NT2/D1 (cell line): ENCODE measurements at regions not wholly inside any gene's neighbourhood (a gene's known extent, or its start where the extent isn't known, plus 50 kb on each side); places are given as distances from the start of the nearest gene placed in this dataset.

Experiments
- DNase-seq: peaks from one replicate; pipeline ENCODE4 v3.0.0-alpha.2; 2011; ENCODE audit warnings: low read depth, low spot score
- H3K27me3 ChIP-seq: 2 replicates; pipeline ENCODE4 v1.6.0; 2011; ENCODE audit warnings: mild to moderate bottlenecking; ENCODE audit not compliant: insufficient read length, insufficient read depth
- H3K36me3 ChIP-seq: 2 replicates; pipeline ENCODE4 v1.6.1; 2011; ENCODE audit warnings: mild to moderate bottlenecking, low read length, mixed read lengths; ENCODE audit not compliant: insufficient read depth, insufficient read length
- H3K4me1 ChIP-seq: 2 replicates; pipeline ENCODE4 v1.5.1; 2011; ENCODE audit not compliant: insufficient read depth, insufficient read length
- H3K4me3 ChIP-seq: 2 replicates; pipeline ENCODE4 v1.5.1; 2011; ENCODE audit warnings: low read depth; ENCODE audit not compliant: insufficient read length
- H3K9ac ChIP-seq: 2 replicates; pipeline ENCODE4 v1.6.0; 2011; ENCODE audit warnings: low read depth; ENCODE audit not compliant: insufficient read length
- H3K9me3 ChIP-seq: 2 replicates; pipeline ENCODE4 v1.5.1; 2011; ENCODE audit warnings: mild to moderate bottlenecking, low read length; ENCODE audit not compliant: insufficient read depth
- SUZ12 ChIP-seq: IDR thresholded peaks from 2 replicates; pipeline ENCODE4 v1.6.1; 2011; ENCODE audit not compliant: insufficient read length, insufficient read depth; ENCODE audit errors: extremely low read depth
- YY1 ChIP-seq: IDR thresholded peaks from 2 replicates; pipeline ENCODE4 v1.6.1; 2011; ENCODE audit not compliant: insufficient read length, insufficient read depth
- ZNF274 ChIP-seq: IDR thresholded peaks from 2 replicates; pipeline ENCODE4 v1.6.1; 2011; ENCODE audit warnings: mild to moderate bottlenecking, low read depth, low read length

DNA sequence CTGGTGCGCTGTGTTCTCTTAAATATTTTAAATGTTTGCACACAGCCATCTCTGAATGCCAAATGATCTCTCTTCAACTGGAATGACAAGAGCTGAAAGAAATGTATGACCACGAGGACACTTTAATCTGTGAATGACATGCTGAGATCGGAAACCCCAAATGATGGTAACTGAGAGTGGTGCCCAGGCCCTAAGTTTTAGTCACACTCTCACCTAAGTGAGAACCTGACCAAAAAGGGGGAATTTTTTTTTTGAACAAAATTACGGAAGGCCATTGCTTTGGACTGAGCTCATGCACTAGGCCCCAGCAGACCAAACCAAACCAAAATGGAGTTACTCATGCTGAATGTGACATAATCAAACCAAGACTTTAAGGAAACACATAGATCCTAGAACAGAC is 167.1 kb upstream of the TUT7 start:
- Histone ChIP-seq H3K4me1 (no peaks in the 10 kb centered on the region), H3K9me3 (no peaks in the 10 kb centered on the region), H3K27me3 (no peaks in the 10 kb centered on the region), H3K36me3 (no peaks in the 10 kb centered on the region), H3K9ac (no peak overlapping the region), H3K4me3 (no peak overlapping the region)
- TF ChIP-seq SUZ12 = no peak
- no peak for TF ChIP-seq ZNF274
- no peak for TF ChIP-seq YY1
- no peak for DNase-seq

DNA sequence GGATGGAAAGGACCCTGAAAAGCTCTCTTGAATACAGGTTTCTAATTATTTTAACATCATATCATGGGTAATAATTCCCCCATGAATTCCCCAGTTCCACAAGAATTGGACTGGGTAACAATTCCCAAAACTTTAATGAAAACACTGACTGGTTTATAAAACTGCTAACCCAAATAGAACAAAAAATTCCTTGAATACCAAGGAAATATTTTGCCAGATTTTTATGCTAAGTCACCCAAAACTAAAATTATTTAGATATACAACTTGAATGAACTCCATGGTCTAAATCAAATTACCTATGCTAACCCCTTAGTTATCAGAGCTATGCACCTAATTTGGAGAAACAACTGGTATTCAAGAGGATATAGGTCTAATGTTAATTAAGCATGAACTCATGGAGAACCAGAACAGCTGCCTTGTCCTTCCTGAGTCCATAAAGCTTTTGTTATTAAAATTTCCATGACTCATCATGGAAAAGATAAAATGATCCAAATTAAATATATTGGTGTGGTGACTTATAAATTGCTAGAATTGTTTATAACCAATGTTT is 164.9 kb upstream of the TUT7 start:
- Histone ChIP-seq H3K36me3 (no peaks in the 10 kb centered on the region), H3K4me3 (no peak overlapping the region), H3K27me3 (no peaks in the 10 kb centered on the region), H3K4me1 (no peaks in the 10 kb centered on the region), H3K9ac (no peak overlapping the region), H3K9me3 (no peaks in the 10 kb centered on the region)
- DNase-seq = no peak
- TF ChIP-seq ZNF274 (no peak), SUZ12 (no peak), YY1 (no peak)

DNA sequence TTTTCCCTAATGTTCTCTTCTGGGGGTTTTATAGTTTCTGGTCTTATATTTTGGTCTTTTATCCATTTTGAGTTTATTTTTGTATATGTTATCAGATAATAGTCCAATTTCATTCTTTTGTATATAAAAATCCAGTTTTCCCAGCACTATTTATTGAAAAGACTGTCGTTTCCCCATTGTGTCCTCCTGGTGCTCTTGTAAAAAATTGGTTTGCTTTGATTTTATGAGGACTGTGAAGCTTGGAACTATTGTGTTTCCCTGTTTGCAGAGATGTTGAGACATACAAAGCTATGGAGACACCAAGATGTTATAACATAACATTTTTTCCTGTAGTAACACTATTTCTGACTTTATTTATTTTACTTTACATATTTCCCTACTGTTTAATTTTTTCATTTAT is 163.3 kb upstream of the TUT7 start:
- no peaks in the 10 kb centered on the region for H3K27me3 ChIP-seq
- no peaks in the 10 kb centered on the region for H3K4me1 ChIP-seq
- H3K4me3 ChIP-seq = no peak overlapping the region
- H3K36me3 ChIP-seq = no peaks in the 10 kb centered on the region
- H3K9ac ChIP-seq = no peak overlapping the region
- no peaks in the 10 kb centered on the region for H3K9me3 ChIP-seq
- DNase-seq = no peak
- TF ChIP-seq ZNF274 (no peak), YY1 (no peak), SUZ12 (no peak)

DNA sequence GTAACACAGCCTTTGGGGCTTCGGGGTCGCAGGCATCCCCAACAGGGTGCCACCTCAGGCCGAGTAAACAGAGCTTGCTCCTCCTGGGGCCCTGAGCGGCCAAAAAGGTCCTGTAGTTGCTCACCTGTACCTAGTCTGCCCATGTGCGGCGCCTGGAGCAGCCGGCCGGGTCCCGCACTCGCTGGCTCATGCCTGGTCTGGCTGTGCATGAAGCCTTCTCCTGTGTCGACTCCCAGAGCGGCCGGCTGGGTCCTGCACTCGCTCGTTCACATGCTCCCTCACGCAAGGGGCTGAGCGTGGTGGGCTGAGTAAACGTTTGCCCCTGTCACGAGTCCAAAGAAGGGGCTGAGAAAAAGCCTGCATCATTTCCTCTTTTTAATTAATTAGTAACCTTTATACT is 162.4 kb upstream of the TUT7 start:
- no peak for TF ChIP-seq ZNF274
- TF ChIP-seq SUZ12 = no peak
- no peak for TF ChIP-seq YY1
- H3K27me3 ChIP-seq = no peaks in the 10 kb centered on the region
- no peaks in the 10 kb centered on the region for H3K36me3 ChIP-seq
- no peaks in the 10 kb centered on the region for H3K9me3 ChIP-seq
- H3K4me3 ChIP-seq = no peak overlapping the region
- H3K9ac ChIP-seq = no peak overlapping the region
- DNase-seq = no peak
- no peaks in the 10 kb centered on the region for H3K4me1 ChIP-seq

DNA sequence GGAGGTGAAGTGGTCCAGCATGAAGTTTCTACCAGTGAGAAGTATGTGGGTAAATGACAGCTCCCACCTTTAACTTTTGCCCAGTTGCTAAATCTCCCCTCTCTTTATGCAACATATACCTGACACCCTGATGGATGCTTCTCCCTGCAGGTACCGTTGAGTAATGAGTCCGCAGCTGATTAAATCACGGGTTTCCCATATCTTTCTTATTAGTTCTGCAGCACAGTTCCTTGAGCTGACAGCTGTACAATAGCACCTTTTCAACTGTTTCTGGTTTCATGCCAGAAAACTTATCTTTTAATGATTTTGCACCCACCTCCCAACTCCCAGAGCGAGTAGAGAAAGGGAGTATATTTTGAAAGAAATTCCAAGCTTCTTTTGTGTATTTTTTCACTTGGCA is 161.0 kb upstream of the TUT7 start:
- no peak for TF ChIP-seq ZNF274
- no peak for TF ChIP-seq SUZ12
- TF ChIP-seq YY1 = no peak
- H3K9ac ChIP-seq = no peak overlapping the region
- H3K4me1 ChIP-seq = no peaks in the 10 kb centered on the region
- H3K4me3 ChIP-seq = no peak overlapping the region
- DNase-seq = no peak
- H3K27me3 ChIP-seq = no peaks in the 10 kb centered on the region
- H3K36me3 ChIP-seq = no peaks in the 10 kb centered on the region
- no peaks in the 10 kb centered on the region for H3K9me3 ChIP-seq

DNA sequence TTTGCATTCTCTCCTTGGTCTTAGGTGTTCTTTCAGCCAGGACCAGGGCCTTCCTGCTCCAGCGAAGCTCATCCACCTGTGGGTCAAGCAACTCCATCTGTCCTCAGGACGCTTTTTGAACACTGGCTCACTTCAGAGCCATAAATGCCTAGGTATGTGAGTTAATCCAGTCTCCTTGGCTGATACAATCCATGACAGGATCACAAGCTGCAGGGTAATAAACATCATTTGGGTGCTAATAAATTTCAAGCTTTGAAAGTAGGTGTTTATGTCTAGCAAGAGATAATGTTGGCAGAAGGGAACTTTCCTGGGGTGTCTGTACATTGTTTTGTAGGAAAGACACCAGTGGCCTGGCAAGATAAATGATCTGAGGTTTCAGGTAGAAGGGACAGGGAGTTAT is 159.2 kb upstream of the TUT7 start:
- TF ChIP-seq YY1 (no peak), SUZ12 (no peak), ZNF274 (no peak)
- no peaks in the 10 kb centered on the region for H3K27me3 ChIP-seq
- no peaks in the 10 kb centered on the region for H3K9me3 ChIP-seq
- no peaks in the 10 kb centered on the region for H3K4me1 ChIP-seq
- DNase-seq = no peak
- H3K36me3 ChIP-seq = no peaks in the 10 kb centered on the region
- H3K4me3 ChIP-seq = no peak overlapping the region
- no peak overlapping the region for H3K9ac ChIP-seq

DNA sequence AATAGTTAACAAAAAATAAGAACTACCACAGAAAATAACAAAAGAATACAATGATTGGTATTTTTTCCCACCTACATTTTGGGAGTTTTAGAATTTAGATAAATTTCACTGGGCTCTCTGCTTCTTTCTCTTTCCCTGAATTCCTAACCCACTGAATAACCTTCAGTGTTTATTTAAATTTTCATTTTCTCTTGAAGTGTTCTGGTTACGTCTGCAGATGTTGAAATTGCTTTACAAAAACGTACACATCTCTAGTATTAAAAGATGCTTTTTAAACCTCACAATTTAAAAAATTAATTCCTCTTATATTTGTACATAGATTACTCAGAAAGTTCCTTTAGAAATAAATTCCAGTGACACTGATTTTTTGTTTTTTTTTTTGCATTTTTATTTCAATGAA is 158.7 kb upstream of the TUT7 start:
- no peak overlapping the region for H3K4me3 ChIP-seq
- no peaks in the 10 kb centered on the region for H3K27me3 ChIP-seq
- H3K36me3 ChIP-seq = no peaks in the 10 kb centered on the region
- no peak overlapping the region for H3K9ac ChIP-seq
- TF ChIP-seq ZNF274 (no peak), SUZ12 (no peak), YY1 (no peak)
- no peaks in the 10 kb centered on the region for H3K9me3 ChIP-seq
- DNase-seq = no peak
- no peaks in the 10 kb centered on the region for H3K4me1 ChIP-seq
